Uterus (tissue), 3 donors: ENCODE measurements at regions not wholly inside any gene's neighbourhood (a gene's known extent, or its start where the extent isn't known, plus 50 kb on each side); places are given as distances from the start of the nearest gene placed in this dataset.

Source experiments
- DNase-seq, 2 donors: peaks; one replicate each; pipeline ENCODE4 v3.0.0-alpha.2; 2019 to 2020
- H3K27ac ChIP-seq, 2 donors: fragments of 200-600 bp; sonication (generic); 1 replicate in 1 of 2; 2 replicates in 1 of 2; pipeline ENCODE4 v1.5.1; 2016 to 2018
- H3K27me3 ChIP-seq, 2 donors: fragments of 200-600 bp; sonication (generic); one replicate each; pipeline ENCODE4 v1.5.1; 2018 to 2019; ENCODE audit warnings: control low read depth in 1 of 2
- H3K36me3 ChIP-seq, 2 donors: fragments of 200-600 bp; sonication (generic); one replicate each; pipeline ENCODE4 v1.5.1; 2019; ENCODE audit warnings: control low read depth in 1 of 2
- H3K4me1 ChIP-seq, 2 donors: fragments of 200-600 bp; sonication (generic); one replicate each; pipeline ENCODE4 v1.5.1; 2018 to 2019; ENCODE audit warnings: control low read depth in 1 of 2
- H3K4me3 ChIP-seq, 2 donors: fragments of 200-600 bp; sonication (generic); 1 replicate in 1 of 2; 2 replicates in 1 of 2; pipeline ENCODE4 v1.5.1; 2018 to 2019; ENCODE audit warnings: mild to moderate bottlenecking in 1 of 2
- H3K9me3 ChIP-seq, 2 donors: fragments of 200-600 bp; sonication (generic); one replicate each; pipeline ENCODE4 v1.5.1; 2019; ENCODE audit warnings: control low read depth in 1 of 2
- POLR2A ChIP-seq, 2 donors: fragments of 450-650 bp; IDR thresholded peaks; one replicate each; pipeline ENCODE4 v1.6.1; 2016; ENCODE audit warnings: antibody characterized with exemption in 2 of 2, mild to moderate bottlenecking in 1 of 2, moderate library complexity in 1 of 2
- intact Hi-C: fragments of 100-400 bp; cut with DNase I; formaldehyde crosslinking; loops from one replicate; pipeline ENCODE4 v1.15.1; 2023; ENCODE audit warnings: low total_unique reads
- TF ChIP-seq, protein P1 (sequence below), 4 experiments: fragments of 200-600 bp in 2 of 4; fragments of 450-650 bp in 2 of 4; sonication (generic) in 2 of 4; IDR thresholded peaks; one replicate each; pipeline ENCODE4 v1.5.1; 2016 to 2019; ENCODE audit warnings: antibody characterized with exemption in 4 of 4, mild to moderate bottlenecking in 2 of 4, moderate library complexity in 1 of 4
- donor health status: DM: yes; HTN: yes; CAD: no.

DNA sequence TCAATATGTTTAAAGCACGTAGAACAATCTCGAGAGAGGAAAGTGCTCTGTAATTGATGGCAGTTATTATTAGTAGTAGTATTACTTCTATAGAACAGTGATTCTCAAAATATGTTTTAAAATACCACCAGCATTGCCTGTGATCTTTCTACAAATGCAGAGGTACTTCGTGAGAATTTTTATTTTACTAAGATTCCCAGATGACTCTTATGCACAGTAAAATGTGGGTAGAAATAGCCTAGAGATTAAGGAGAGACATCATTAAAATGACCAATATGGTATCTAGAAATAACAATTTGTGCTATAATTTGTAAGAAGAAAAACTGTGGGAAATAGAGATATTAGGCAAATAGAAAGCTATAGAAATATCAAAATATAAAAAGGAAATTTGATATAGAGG, 157.9 kb downstream of the SUCNR1 start:
- Histone ChIP-seq H3K27ac (no peak overlapping the region), H3K9me3 (no peaks in the 10 kb centered on the region), H3K27me3 (no peaks in the 10 kb centered on the region), H3K36me3 (no peaks in the 10 kb centered on the region), H3K4me3 (no peak overlapping the region), H3K4me1 (peaks cover 0 to 4% of the 10 kb centered on the region in 2 donors)
- intact Hi-C loops, result no loop called here
- DNase-seq, result no peak
- TF ChIP-seq, protein P1, sequence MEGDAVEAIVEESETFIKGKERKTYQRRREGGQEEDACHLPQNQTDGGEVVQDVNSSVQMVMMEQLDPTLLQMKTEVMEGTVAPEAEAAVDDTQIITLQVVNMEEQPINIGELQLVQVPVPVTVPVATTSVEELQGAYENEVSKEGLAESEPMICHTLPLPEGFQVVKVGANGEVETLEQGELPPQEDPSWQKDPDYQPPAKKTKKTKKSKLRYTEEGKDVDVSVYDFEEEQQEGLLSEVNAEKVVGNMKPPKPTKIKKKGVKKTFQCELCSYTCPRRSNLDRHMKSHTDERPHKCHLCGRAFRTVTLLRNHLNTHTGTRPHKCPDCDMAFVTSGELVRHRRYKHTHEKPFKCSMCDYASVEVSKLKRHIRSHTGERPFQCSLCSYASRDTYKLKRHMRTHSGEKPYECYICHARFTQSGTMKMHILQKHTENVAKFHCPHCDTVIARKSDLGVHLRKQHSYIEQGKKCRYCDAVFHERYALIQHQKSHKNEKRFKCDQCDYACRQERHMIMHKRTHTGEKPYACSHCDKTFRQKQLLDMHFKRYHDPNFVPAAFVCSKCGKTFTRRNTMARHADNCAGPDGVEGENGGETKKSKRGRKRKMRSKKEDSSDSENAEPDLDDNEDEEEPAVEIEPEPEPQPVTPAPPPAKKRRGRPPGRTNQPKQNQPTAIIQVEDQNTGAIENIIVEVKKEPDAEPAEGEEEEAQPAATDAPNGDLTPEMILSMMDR (IDR thresholded peaks at IDR 0.05), result no peak
- TF ChIP-seq POLR2A (IDR thresholded peaks at IDR 0.05), result no peak

DNA sequence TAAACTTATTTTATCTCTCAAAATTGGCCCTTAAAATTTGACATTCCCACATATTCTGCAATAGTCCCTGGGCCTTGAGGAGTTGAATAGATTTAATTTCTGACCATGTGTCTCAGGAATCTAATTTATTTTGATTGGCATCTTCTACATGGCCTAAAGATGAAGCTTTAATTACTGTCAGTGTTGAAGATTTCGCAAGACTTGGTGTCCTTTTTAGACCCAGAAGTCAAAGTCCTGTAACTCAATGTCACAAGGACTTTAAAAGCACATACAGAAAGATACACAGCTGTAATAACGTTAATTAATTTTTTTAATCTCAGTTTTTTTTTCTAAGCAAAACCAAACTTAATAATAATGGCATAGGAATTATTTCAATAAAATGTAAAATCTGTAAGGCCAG, 163.9 kb downstream of the SUCNR1 start:
- Histone ChIP-seq H3K27me3 (no peaks in the 10 kb centered on the region), H3K27ac (no peak overlapping the region), H3K4me1 (no peaks in the 10 kb centered on the region), H3K36me3 (no peaks in the 10 kb centered on the region), H3K9me3 (no peaks in the 10 kb centered on the region), H3K4me3 (no peak overlapping the region)
- intact Hi-C loops, result no loop called here
- no peak for TF ChIP-seq POLR2A (IDR thresholded peaks at IDR 0.05)
- TF ChIP-seq, protein P1 (IDR thresholded peaks at IDR 0.05), result no peak
- no peak for DNase-seq

DNA sequence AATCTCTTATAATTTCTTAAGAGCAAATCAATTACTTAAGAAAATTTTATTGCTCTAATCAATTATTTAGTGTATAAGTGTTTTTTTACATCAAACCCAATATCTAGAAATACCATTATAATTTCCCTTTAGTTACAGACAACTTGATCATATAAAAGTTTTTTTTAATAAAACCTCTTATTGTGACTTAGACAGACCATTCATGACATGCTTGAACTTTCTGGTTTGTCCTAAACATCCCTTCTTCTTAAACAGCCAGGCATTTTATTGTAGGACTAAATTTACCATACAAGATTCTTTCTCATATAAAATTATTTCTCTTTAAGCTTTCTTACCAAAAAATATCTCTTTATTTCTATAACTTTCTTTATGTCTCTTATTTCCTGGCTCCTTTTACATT, 164.5 kb downstream of the SUCNR1 start:
- no peak overlapping the region for H3K27ac ChIP-seq
- intact Hi-C loops, result no loop called here
- no peaks in the 10 kb centered on the region for H3K9me3 ChIP-seq
- H3K36me3 ChIP-seq, result no peaks in the 10 kb centered on the region
- no peak for DNase-seq
- H3K27me3 ChIP-seq, result no peaks in the 10 kb centered on the region
- TF ChIP-seq POLR2A (IDR thresholded peaks at IDR 0.05), result no peak
- TF ChIP-seq, protein P1 (IDR thresholded peaks at IDR 0.05), result no peak
- no peak overlapping the region for H3K4me3 ChIP-seq
- no peaks in the 10 kb centered on the region for H3K4me1 ChIP-seq

DNA sequence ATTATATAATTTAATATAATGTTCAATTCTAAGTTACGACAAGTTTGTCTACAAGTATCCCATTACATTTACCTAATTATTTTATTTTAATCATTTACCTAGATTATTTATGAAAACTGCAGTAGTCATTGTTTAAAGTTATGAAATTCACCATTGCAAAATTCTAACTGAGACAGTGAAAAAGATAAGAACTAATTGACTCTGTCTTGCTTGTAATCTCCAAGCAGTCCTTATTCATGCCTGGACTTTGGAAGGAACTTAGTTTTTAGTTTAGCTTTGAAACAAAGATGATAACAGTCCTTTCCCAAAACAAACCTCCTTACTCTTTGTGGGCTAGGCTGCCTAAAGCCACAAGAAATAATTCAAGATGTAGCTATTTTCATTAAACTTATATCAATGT, 165.0 kb downstream of the SUCNR1 start:
- DNase-seq, result no peak
- Histone ChIP-seq H3K9me3 (no peaks in the 10 kb centered on the region), H3K36me3 (no peaks in the 10 kb centered on the region), H3K4me3 (no peak overlapping the region), H3K27me3 (no peaks in the 10 kb centered on the region), H3K27ac (no peak overlapping the region), H3K4me1 (no peaks in the 10 kb centered on the region)
- TF ChIP-seq, protein P1 (IDR thresholded peaks at IDR 0.05), result no peak
- TF ChIP-seq POLR2A (IDR thresholded peaks at IDR 0.05), result no peak
- intact Hi-C loops, result no loop called here

DNA sequence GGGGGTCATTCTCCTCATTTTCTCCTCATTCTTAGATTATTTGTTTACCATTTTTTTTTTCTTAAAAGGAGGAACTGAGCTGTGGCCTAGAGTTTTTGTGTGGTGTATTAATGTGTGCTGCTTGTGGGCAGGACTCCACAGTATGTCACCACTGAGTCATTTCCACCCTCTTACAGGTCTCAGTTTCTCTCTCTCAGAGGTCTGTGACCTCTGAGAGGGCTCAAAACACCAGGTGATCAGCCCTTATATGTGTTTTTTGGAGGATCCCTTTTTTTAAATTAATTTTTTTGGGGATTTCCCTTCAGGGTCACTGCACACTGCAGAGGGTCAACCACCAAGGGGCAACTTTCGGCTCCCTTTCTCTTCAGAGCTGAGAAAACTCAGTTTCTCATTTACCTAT, 166.4 kb downstream of the SUCNR1 start:
- H3K4me1 ChIP-seq, result no peaks in the 10 kb centered on the region
- DNase-seq, result no peak
- H3K36me3 ChIP-seq, result no peaks in the 10 kb centered on the region
- H3K27me3 ChIP-seq, result no peaks in the 10 kb centered on the region
- H3K27ac ChIP-seq, result no peak overlapping the region
- intact Hi-C loops, result no loop called here
- TF ChIP-seq POLR2A (IDR thresholded peaks at IDR 0.05), result no peak
- TF ChIP-seq, protein P1 (IDR thresholded peaks at IDR 0.05), result no peak
- H3K4me3 ChIP-seq, result no peak overlapping the region
- H3K9me3 ChIP-seq, result no peaks in the 10 kb centered on the region
